ENCODE measurements at regions not wholly inside any gene's neighbourhood (a gene's known extent, or its start where the extent isn't known, plus 50 kb on each side); places are given as distances from the start of the nearest gene placed in this dataset.

DNA sequence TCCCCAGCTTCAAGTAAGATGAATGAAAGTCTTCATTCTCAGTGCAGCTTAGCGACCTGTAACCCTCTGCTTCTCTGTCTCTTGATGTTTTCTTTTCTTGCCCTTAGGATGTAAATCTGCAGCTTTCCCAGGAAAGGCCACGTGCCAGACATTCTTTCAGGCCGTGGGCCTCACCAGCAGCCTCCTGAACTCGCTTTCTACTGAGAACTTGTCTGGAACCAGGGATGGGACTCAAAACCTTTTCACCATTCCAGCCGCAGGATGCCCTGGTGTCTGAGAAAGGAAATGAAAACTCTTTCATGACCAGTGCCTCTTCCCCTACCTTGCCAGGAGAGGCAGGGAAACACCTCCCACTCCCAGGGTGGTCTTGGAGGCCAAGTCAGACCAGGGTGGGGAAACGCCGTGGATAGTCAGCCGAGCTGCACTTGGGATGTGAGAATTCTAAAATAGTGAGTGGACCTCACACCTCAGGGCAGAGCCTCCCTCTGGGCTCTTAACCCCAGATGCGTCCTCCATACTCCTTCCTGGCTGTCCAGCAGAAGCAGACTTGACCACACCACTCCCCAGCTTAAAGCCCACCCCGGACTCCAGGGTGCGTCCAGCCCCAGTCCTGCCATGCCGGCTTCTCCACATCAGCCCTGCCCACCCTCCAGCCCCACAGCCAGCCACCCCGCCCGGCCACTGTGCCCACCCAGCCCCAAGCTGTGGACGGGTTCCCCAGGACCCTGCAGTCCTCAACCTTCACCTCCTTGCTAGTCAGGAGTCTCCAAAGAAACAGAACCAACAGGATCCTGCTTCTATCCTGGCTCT, 115.5 kb downstream of the TWIST2 start:
- H3K36me3 ChIP-seq (ENCODE audit: control insufficient read depth in 3 of 3, insufficient read depth in 2 of 3, low read depth in 1 of 3, low read length in 3 of 3) = no peaks in the 10 kb centered on the region
- H3K4me3 ChIP-seq (ENCODE audit: low read depth in 1 of 3, low read length in 3 of 3) = no peak overlapping the region
- no peak overlapping the region for H3K27ac ChIP-seq (ENCODE audit: low read depth in 1 of 3, low read length in 2 of 3)
- WGBS, 3 donors = 69 to 79% (median 70%) methylated on average over 15 of the region's 15 CpGs
- no peaks in the 10 kb centered on the region for H3K27me3 ChIP-seq (ENCODE audit: control insufficient read depth in 3 of 3, insufficient read depth in 3 of 3, low read length in 3 of 3)
- H3K4me1 ChIP-seq (ENCODE audit: control insufficient read depth in 3 of 3, insufficient read depth in 2 of 3, low read depth in 1 of 3, low read length in 2 of 3) = no peaks in the 10 kb centered on the region
- FAIRE-seq (no peak), DNase-seq (no peak)
- H3K9me3 ChIP-seq (ENCODE audit: control insufficient read depth in 2 of 2, insufficient read depth in 1 of 2, low read depth in 1 of 2, low read length in 1 of 2) = no peaks in the 10 kb centered on the region

DNA sequence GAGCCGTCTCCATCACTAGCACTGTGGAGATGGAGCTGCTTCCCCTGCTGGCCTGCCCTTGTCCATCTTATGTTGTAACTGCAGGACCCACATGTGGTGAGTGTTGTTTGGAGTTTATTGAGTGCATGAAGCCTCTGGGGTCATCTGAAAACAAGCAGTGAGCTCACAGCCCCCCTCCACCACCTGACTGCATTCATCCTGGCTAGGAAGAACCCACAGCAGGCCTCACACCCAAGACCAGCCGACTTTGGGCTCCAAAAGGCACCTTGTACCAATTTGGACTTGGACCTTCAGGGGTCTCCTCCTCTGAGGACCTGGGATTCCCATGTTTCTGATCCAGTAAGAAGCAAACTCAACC, 116.1 kb downstream of the TWIST2 start:
- Histone ChIP-seq H3K36me3 (ENCODE audit: control insufficient read depth in 3 of 3, insufficient read depth in 2 of 3, low read depth in 1 of 3, low read length in 3 of 3) (no peaks in the 10 kb centered on the region), H3K9me3 (ENCODE audit: control insufficient read depth in 2 of 2, insufficient read depth in 1 of 2, low read depth in 1 of 2, low read length in 1 of 2) (no peaks in the 10 kb centered on the region), H3K27ac (ENCODE audit: low read depth in 1 of 3, low read length in 2 of 3) (no peak overlapping the region), H3K27me3 (ENCODE audit: control insufficient read depth in 3 of 3, insufficient read depth in 3 of 3, low read length in 3 of 3) (no peaks in the 10 kb centered on the region), H3K4me3 (ENCODE audit: low read depth in 1 of 3, low read length in 3 of 3) (no peak overlapping the region), H3K4me1 (ENCODE audit: control insufficient read depth in 3 of 3, insufficient read depth in 2 of 3, low read depth in 1 of 3, low read length in 2 of 3) (no peaks in the 10 kb centered on the region)
- no peak for DNase-seq
- no peak for FAIRE-seq
- 65 to 69% (median 66%) methylated on average over 2 of the region's 2 CpGs for WGBS, 3 donors

DNA sequence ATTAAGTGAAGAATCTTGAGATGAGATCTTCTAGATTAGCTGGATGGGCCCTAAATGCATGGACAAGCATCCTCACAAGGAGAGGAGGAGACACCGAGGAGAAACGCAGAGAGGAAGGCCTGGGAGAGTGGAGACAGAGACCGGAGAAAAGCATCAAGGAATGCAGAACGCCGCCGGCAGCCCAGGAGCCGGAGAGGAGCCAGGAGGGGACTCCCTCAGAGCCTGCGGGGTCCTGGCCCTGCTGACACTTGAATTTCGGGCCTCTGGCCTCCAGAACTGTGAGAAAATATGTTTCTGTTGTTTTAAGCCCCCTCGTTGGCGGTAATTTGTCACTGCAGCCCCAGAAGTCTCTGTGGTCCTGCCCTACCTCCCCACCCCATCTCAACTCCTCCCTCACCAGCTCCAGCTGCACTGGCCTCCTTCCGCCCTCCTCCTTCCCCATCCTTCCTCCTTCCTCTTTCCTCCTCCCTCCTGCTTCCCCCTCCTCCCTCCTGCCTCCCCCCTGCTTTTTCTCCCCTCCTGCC, 116.7 kb downstream of the TWIST2 start:
- no peaks in the 10 kb centered on the region for H3K27me3 ChIP-seq (ENCODE audit: control insufficient read depth in 3 of 3, insufficient read depth in 3 of 3, low read length in 3 of 3)
- FAIRE-seq (no peak), DNase-seq (no peak)
- no peaks in the 10 kb centered on the region for H3K36me3 ChIP-seq (ENCODE audit: control insufficient read depth in 3 of 3, insufficient read depth in 2 of 3, low read depth in 1 of 3, low read length in 3 of 3)
- no peak overlapping the region for H3K27ac ChIP-seq (ENCODE audit: low read depth in 1 of 3, low read length in 2 of 3)
- H3K4me1 ChIP-seq (ENCODE audit: control insufficient read depth in 3 of 3, insufficient read depth in 2 of 3, low read depth in 1 of 3, low read length in 2 of 3) = no peaks in the 10 kb centered on the region
- no peaks in the 10 kb centered on the region for H3K9me3 ChIP-seq (ENCODE audit: control insufficient read depth in 2 of 2, insufficient read depth in 1 of 2, low read depth in 1 of 2, low read length in 1 of 2)
- WGBS, 3 donors = 72 to 77% (median 73%) methylated on average over 11 to 12 of the region's 12 CpGs
- no peak overlapping the region for H3K4me3 ChIP-seq (ENCODE audit: low read depth in 1 of 3, low read length in 3 of 3)

DNA sequence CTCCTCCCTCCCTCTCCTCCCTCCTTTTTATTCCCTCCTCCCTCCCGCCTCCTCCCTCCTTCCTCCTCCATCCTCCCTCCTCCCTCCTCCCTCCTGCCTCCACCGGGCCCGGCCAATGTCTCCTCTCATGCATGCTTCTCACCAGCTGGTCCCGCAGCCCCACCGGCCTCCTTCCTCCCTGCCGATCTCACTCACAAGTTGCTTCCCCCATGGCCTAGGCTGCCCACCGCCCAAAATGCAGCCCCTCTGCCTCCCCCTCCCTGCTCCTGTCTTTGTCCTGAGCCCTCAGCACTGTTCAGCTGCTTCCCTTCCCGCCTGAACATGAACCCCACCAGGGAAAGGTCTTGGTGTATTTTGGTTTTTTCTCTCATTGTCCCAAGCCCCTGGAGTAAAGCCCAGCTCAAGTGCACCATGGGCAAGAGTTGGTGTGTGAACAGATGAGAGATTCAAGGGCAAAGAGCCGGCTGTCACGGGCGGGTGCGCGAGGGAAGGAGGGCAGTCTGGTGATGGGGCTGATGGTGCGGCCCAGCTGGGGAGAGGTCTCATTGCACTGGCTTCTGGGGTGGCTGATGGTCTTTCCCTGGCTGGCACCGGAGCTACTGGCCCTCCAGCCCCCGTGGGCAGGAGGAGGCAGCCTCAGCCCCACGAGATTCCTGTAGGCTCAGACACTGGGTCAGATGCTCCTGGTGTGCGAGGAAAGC, 117.6 kb downstream of the TWIST2 start:
- Histone ChIP-seq H3K4me1 (ENCODE audit: control insufficient read depth in 3 of 3, insufficient read depth in 2 of 3, low read depth in 1 of 3, low read length in 2 of 3) (no peaks in the 10 kb centered on the region), H3K9me3 (ENCODE audit: control insufficient read depth in 2 of 2, insufficient read depth in 1 of 2, low read depth in 1 of 2, low read length in 1 of 2) (no peaks in the 10 kb centered on the region), H3K27ac (ENCODE audit: low read depth in 1 of 3, low read length in 2 of 3) (no peak overlapping the region), H3K4me3 (ENCODE audit: low read depth in 1 of 3, low read length in 3 of 3) (no peak overlapping the region), H3K36me3 (ENCODE audit: control insufficient read depth in 3 of 3, insufficient read depth in 2 of 3, low read depth in 1 of 3, low read length in 3 of 3) (no peaks in the 10 kb centered on the region), H3K27me3 (ENCODE audit: control insufficient read depth in 3 of 3, insufficient read depth in 3 of 3, low read length in 3 of 3) (no peaks in the 10 kb centered on the region)
- no peak for FAIRE-seq
- no peak for DNase-seq
- 69 to 84% (median 83%) methylated on average over 16 to 18 of the region's 18 CpGs for WGBS, 3 donors

DNA sequence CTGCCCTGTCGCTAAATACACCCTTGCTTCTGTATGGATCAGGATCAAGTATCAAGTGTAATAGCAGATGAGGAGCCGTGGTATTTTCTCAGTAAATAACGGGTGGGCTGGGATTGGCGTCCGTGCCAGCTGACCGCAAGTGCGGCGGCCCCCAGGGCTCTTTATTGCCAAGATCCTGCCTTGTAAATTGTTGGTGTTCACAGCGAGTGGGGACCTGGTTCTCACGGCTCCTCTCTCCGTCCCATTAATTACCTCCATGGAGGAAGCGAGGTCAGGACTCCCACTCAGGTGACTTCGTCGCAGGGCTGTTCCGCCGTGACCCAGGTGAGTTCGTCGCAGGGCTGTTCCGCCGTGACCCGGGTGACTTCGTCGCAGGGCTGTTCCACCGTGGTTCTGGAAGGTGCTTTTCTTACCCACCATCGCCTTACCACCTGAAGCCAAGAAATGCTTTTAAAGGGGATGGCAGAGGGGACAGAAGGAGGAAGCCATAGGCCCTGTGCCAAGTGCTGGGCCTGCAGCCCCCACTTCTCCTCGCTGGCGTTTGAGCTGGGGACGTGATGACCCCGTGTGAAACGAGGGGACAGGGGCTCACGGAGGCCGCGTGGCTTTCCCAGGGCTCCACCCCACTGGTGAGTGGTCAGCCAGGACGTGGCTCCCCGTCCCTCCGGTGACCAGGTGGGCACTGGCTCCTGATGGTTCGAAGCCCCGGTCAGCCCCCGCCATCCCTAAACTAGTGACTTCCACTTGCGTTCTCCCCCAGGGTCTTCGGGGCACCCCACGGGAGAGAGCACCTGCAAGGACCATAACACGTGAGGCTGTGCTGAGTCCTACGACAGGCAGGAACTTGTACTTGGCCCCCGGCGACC, 118.4 kb downstream of the TWIST2 start:
- H3K27me3 ChIP-seq (ENCODE audit: control insufficient read depth in 3 of 3, insufficient read depth in 3 of 3, low read length in 3 of 3) = no peaks in the 10 kb centered on the region
- DNase-seq = no peak
- no peaks in the 10 kb centered on the region for H3K36me3 ChIP-seq (ENCODE audit: control insufficient read depth in 3 of 3, insufficient read depth in 2 of 3, low read depth in 1 of 3, low read length in 3 of 3)
- no peaks in the 10 kb centered on the region for H3K4me1 ChIP-seq (ENCODE audit: control insufficient read depth in 3 of 3, insufficient read depth in 2 of 3, low read depth in 1 of 3, low read length in 2 of 3)
- 89 to 92% (median 91%) methylated on average over 46 of the region's 46 CpGs for WGBS, 3 donors
- FAIRE-seq = no peak
- no peaks in the 10 kb centered on the region for H3K9me3 ChIP-seq (ENCODE audit: control insufficient read depth in 2 of 2, insufficient read depth in 1 of 2, low read depth in 1 of 2, low read length in 1 of 2)
- H3K4me3 ChIP-seq (ENCODE audit: low read depth in 1 of 3, low read length in 3 of 3) = no peak overlapping the region
- H3K27ac ChIP-seq (ENCODE audit: low read depth in 1 of 3, low read length in 2 of 3) = no peak overlapping the region

DNA sequence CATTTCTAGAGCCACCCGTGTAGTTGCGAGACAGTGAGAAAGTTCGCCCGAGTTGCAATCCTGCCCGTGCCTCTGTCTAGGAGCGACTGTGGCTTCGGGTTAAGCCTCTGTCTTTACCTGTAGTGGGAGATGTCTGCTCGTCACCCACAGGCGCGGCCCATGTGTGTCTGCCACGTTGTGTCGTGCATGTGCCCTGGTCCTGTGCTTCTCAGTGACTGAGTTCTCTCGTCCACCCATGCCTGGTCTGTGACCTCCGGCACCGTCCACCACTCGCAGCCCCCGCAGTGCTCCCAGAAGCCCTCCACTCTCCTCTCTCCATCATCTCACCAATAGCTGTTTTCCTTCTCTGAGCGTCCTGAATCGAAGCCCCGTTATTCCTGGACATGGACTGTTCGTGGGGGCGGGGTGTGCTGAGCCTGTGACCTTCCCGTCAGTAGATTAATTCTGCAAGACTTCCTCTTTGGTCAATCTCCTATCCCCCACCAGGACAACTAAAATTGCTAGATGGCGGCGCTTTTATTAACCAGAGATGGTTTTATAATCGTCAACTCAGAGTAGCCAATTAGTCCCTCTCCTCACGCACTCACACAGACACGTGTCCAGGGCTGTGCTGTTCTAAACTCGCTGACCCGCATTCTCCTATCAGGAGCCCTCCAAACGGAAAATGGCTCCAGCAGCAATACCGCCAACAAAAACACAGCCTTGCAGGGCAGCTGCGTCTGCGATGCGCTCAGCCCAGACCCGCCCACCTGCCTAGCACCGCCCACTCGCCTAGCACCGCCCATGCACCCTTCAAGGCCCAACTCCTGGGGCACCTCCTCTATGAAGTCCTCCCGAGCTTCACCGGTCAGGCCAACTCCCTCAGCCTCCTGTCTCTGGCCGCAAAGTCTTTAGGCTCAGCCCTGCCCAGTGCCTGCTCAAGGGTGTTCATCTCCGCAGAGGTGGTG, 119.4 kb downstream of the TWIST2 start:
- no peak for DNase-seq
- H3K36me3 ChIP-seq (ENCODE audit: control insufficient read depth in 3 of 3, insufficient read depth in 2 of 3, low read depth in 1 of 3, low read length in 3 of 3) = no peaks in the 10 kb centered on the region
- H3K4me1 ChIP-seq (ENCODE audit: control insufficient read depth in 3 of 3, insufficient read depth in 2 of 3, low read depth in 1 of 3, low read length in 2 of 3) = no peaks in the 10 kb centered on the region
- FAIRE-seq = no peak
- no peaks in the 10 kb centered on the region for H3K27me3 ChIP-seq (ENCODE audit: control insufficient read depth in 3 of 3, insufficient read depth in 3 of 3, low read length in 3 of 3)
- H3K4me3 ChIP-seq (ENCODE audit: low read depth in 1 of 3, low read length in 3 of 3) = no peak overlapping the region
- no peak overlapping the region for H3K27ac ChIP-seq (ENCODE audit: low read depth in 1 of 3, low read length in 2 of 3)
- 81 to 87% (median 82%) methylated on average over 43 of the region's 43 CpGs for WGBS, 3 donors
- no peaks in the 10 kb centered on the region for H3K9me3 ChIP-seq (ENCODE audit: control insufficient read depth in 2 of 2, insufficient read depth in 1 of 2, low read depth in 1 of 2, low read length in 1 of 2)

DNA sequence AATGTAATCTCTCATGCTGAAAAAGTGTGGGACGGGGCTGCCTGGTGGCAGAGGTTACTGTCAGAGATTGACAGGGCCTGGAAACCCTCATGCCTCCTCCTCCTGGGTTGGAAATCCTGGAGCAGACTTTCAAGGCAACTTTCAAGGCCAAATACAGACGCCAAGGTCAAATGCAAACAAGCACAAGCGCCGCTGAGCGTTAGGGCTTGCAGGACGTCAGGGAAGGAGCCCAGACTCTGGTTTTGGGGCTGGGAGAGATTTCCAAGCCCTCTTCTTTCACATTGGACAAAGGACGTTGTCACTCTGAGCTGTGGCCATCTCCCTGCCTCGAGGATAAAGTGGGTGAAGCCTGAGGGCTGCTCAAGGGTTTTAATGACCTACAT, 120.1 kb downstream of the TWIST2 start:
- no peaks in the 10 kb centered on the region for H3K27me3 ChIP-seq (ENCODE audit: control insufficient read depth in 3 of 3, insufficient read depth in 3 of 3, low read length in 3 of 3)
- H3K27ac ChIP-seq (ENCODE audit: low read depth in 1 of 3, low read length in 2 of 3) = no peak overlapping the region
- H3K4me1 ChIP-seq (ENCODE audit: control insufficient read depth in 3 of 3, insufficient read depth in 2 of 3, low read depth in 1 of 3, low read length in 2 of 3) = no peaks in the 10 kb centered on the region
- no peak overlapping the region for H3K4me3 ChIP-seq (ENCODE audit: low read depth in 1 of 3, low read length in 3 of 3)
- FAIRE-seq = no peak
- whole genome bisulfite sequencing, 3 donors = 60 to 78% (median 62%) methylated on average over 8 of the region's 8 CpGs
- H3K9me3 ChIP-seq (ENCODE audit: control insufficient read depth in 2 of 2, insufficient read depth in 1 of 2, low read depth in 1 of 2, low read length in 1 of 2) = no peaks in the 10 kb centered on the region
- H3K36me3 ChIP-seq (ENCODE audit: control insufficient read depth in 3 of 3, insufficient read depth in 2 of 3, low read depth in 1 of 3, low read length in 3 of 3) = no peaks in the 10 kb centered on the region
- no peak for DNase-seq

Measured in small intestine (tissue), 7 donors.